Activated effector memory CD4-positive, alpha-beta T cell treated with Interleukin-2 at 50 U/mL for 16 hours (primary cell): ENCODE measurements at regions not wholly inside any gene's neighbourhood (a gene's known extent, or its start where the extent isn't known, plus 50 kb on each side); places are given as distances from the start of the nearest gene placed in this dataset.
"Not testable (repeated sequence)": the region's sequence is repeated elsewhere in the genome, so short reads cannot be mapped to it uniquely, and the experiment has no call there.

Experiments used
- DNase-seq: peaks from one replicate; pipeline ENCODE4 v3.0.0-alpha.2; 2020

GRCh38 chr1:157317229-157317628, 179.0 kb upstream of the ETV3 start:
- DNase-seq, result not testable (repeated sequence)

- no peak for DNase-seq
These were observed 177.3 kb upstream of the ETV3 start for GRCh38 chr1:157315544-157315943.

DNA sequence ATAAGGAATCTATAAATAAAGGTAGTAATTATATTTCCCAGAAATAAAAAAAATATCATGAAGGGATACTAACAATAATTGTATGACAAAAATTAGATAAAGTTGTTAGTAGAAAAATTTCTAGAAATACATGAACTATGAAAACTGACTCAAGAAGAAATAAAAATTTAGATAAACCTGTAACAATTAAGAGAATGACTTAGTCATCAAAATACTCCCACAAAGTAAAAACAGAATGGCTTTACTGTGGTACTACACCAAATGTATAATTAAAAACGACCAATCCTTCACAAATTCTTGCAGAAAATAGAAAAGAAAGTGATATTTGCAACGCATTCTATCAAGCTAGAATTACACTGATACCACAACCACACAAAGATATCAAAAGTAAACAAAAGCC, 176.2 kb upstream of the ETV3 start:
- DNase-seq, result no peak

GRCh38 chr1:157313240-157313807, 175.1 kb upstream of the ETV3 start:
- no peak for DNase-seq

GRCh38 chr1:157312082-157312812, 174.1 kb upstream of the ETV3 start:
- no peak for DNase-seq

GRCh38 chr1:157311730-157312081, 173.5 kb upstream of the ETV3 start:
- no peak for DNase-seq

DNA sequence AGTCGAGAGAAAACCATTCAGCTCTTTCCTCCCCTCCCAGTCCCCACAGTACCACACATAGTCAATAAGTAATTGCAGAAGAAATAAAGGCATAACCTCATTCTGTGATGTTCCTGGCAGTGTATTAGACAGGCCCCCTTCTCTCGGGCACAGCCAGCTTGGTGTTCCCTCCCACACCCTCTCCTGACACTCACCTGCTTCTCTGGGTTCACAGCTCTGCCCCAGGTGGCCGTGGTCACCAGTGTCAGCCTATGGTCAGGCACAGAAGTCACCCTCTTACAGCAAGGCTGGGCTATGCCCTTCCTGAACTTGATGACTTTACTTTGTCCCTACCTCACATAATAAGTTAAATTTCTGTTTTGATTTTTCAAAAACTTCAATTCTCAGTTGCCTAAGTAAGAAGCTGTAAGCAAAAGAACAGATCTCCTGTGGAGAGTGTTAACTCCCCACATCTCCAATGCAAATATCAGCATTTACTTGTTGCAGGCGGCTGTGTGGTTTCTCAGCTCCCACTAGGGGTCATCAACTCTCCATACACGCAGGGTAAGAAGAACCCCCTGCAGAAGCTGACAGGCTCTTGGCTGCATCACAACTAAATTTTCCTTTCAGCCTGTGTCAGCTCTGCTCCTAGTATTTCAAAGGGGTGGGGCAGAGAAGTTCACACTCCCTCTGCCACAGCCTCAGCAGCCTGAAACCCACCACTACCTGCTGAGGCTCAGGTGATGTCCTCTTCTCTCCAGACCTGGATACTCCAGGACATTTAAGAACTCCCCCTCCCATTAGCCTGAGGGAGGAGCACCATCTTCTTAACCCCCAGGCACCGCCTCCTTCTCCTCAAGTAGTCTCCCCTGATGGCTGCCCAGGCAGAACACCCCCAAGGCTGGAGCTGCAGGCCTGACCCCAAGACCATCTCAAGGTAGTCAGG, 172.9 kb upstream of the ETV3 start:
- not testable (repeated sequence) for DNase-seq

GRCh38 chr1:157310401-157310800, 172.2 kb upstream of the ETV3 start:
- DNase-seq, result no peak

DNA sequence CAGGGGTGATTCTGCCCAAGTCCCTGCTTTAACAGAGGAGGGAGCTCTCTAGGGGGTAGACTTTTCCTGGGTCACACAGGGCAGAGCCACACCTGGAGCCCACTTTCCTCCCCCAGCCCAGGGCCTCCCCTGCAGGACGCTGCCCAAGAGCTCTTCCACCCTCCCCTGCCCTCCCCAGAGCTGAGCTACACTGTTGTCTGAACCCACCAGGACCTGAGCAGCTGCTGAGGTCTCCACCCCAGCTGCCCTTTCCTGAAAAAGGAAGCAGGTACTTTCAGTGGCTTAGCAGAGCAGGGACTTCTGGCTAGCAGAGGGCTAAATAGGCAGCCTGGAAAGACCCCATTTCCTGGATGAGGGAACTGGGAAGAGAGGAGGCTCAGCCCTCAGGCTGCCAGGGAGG, 169.3 kb upstream of the ETV3 start:
- no peak for DNase-seq

DNA sequence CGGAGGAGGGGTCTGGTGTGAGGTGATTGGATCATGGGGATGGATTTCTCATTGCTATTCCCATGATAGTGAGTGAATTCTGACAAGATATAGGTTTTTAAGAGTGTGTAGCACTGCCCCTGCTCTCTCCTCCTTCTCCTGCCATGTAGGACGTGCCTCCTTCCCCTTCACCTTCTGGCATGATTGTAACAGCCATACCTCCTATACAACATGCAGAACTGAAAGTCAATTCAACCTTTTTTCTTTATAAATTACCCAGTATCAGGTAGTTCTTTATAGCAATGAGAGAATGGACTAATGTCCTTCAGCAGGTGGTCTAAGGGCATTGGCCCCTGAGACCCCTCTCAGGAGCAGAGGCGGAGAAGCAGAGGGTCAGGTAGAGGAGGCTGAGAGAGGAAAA, 168.7 kb upstream of the ETV3 start:
- no peak for DNase-seq

GRCh38 chr1:157304271-157304670, 166.1 kb upstream of the ETV3 start:
- DNase-seq, result no peak

DNA sequence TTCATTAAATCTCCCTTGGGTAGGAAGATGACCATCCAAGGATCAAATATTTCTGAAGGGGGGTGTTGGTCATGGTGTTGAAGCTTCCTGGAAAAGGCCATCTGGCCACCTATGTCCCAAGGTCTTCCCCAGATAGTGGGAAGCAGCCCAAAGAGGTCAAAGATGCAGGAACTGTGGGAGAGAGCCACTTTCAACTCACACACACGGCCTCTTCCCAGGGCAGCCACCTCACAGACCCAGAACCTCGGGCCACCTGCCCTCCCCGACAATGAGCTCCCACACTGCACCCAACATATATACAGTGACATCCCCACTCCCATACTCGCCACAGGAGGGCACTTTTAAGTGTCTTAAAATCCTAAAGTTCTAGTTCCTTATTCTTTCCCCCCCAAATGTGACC, 164.5 kb upstream of the ETV3 start:
- DNase-seq, result no peak

DNA sequence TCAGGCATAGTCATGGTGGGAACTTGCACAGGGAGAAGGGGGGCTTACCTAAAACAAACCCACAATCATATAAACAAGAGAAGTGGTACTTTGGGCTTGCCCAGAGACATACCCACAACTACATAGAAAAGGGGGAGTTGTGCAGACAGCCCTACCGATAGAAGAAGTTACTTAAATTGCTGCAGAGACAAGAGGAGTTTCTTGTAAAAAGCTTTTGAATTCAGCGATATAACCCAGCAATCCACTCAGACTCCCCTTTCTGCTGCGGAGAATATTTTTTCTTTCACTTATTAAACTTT, 164.0 kb upstream of the ETV3 start:
- DNase-seq, result no peak

- no peak for DNase-seq
These were observed 163.4 kb upstream of the ETV3 start for GRCh38 chr1:157301477-157302198.

DNA sequence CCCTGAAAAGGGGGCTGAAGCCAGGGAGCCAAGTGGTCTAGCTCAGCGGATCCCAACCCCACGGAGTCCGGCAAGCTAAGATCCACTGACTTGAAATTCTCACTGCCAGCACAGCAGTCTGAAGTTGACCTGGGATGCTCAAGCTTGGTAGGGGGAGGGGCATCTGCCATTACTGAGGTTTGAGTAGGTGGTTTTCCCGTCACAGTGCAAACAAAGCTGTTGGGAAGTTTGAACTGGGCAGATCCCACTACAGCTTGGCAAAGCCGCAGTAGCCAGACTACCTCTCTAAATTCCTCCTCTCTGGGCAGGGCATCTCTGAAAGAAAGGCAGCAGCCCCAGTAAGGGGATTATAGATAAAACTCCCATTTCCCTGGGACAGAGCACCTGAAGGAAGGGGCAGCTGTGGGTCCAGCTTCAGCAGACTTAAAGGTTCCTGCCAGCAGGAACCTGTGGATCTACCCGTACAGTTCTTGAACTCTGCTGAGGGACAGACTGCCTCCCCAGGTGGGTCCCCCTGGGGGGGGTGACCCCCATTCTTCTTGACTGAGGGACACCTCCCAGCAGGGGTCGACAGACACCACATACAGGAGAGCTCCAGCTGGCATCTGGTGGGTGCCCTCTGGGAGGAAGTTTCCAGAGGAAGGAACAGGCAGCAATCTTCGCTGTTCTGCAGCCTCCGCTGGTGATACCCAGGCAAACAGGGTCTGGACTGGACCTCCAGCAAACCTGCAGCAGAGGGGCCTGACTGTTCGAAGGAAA, 156.4 kb upstream of the ETV3 start:
- DNase-seq, result not testable (repeated sequence)

GRCh38 chr1:157292809-157293564, 154.8 kb upstream of the ETV3 start:
- DNase-seq, result no peak

DNA sequence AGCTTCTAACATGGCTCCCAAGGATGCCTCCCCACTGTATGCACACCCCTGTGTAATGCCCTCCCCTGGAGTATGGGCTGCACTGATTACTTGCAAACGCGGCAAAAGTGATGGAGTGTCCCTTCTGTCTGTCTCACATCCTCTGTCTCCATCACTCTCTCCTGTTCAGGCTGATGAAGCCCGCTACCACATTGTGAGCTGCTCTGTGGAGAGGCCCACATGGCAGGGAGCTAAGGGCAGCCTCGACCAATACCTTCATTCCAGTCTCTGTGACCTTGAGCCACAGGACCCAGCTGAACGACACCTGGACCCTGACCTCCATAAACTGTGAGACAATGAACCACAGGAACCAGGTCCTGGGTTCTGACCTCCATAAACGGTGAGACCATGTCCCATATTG, 154.1 kb upstream of the ETV3 start:
- DNase-seq, result no peak

- no peak for DNase-seq
These were observed 152.9 kb upstream of the ETV3 start for GRCh38 chr1:157291083-157291482.

GRCh38 chr1:157289424-157290105, 151.4 kb upstream of the ETV3 start:
- DNase-seq, result no peak

DNA sequence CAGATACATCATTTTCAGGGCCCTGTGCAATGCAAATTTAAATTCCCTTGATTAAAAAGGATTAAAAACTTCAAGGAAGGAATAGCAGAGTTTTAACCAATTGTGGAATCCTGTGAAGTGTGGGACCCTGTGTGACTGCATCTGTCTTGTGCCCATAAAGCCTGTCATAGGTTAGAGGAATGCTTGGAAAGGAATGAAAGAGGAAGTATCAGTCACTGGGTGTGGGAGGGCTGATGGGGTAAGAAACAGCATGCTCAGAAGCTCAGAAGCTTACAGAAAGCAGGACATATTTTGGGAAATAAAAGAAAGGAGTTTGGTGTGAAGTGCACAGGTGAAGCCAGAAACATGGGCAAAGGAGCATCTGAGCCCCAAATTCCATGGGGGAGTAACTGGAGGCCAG, 150.8 kb upstream of the ETV3 start:
- no peak for DNase-seq

DNA sequence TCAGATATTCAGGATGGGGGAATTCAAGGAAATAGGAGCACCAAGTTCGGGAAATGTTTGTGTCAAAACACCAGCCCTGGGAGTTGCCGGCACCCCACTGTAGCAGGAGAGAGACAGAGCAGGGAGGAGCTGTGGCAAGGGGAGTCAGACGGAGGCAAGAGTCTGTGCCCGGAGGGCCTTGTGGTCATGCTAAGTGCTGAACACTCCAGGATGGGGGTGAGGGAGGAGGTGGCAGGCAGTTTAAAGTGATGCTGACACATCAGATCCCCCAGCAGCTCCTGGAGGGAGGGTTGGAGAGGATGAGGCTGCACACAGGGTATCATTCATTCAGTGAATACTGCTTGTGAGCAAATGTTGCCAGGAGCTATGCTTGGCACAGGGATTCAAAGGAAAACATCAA, 150.3 kb upstream of the ETV3 start:
- DNase-seq, result no peak
